ENCODE measurements at regions not wholly inside any gene's neighbourhood (a gene's known extent, or its start where the extent isn't known, plus 50 kb on each side); places are given as distances from the start of the nearest gene placed in this dataset.

DNA sequence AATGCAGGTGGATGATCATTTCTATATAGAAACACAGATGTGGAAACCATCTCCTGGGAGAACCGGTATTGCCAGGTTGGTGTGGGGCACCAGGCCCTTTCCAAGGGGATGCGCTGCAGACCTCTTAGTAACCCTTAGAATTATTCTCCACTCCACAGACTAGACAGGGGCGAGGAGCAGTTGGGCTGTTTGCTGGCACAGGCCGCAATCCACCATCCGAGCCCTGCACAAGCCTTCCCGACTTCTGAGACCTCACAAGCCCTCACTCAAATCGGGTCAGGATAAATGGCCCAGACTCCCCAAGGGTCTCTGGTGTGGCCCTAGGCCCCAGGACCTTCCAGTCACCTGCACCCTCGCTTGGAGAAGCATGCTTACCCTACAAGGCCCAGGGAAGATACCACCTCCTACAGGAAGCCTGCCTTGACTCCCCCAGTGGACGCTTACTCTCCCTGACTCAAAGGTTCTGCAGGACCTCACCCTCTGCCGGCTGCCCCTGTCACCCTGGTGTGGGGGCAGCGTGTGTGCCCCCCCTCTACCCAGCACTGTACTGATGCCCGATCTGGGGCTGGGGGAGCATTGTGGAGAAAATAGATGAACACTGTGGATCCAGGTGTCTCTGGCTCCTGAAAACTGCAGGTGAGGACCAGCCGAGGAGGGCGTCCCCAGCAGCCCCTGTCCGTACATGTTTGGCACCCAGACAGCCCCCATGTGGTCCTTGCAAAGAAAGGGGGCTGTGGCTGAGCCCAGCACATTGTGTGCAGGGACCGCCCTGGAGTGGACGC, 49.8 kb upstream of the ACSF3 start:
- H3K27ac Mint-ChIP-seq: no peak overlapping the region
- DNase-seq: no peak
- no peaks in the 10 kb centered on the region for H3K27me3 Mint-ChIP-seq
- intact Hi-C loops (cut with micrococcal nuclease): no loop called here
- ChIA-PET CTCF (no interaction called here), POLR2A (no interaction called here)
- ATAC-seq: no peak
- H3K9me3 Mint-ChIP-seq: peaks cover 3% of the 10 kb centered on the region
- no peak for TF ChIP-seq CTCF (IDR thresholded peaks at IDR 0.05)
- no peak overlapping the region for H3K4me3 Mint-ChIP-seq
- H3K4me1 Mint-ChIP-seq (ENCODE audit: low read depth): no peaks in the 10 kb centered on the region
- no peaks in the 10 kb centered on the region for H3K36me3 Mint-ChIP-seq (ENCODE audit: low read depth)

Data from activated CD8-positive, alpha-beta T cell treated with anti-CD3 and anti-CD28 coated beads for 36 hours (primary cell).